Parathyroid adenoma (tissue), 2 donors: ENCODE measurements at regions not wholly inside any gene's neighbourhood (a gene's known extent, or its start where the extent isn't known, plus 50 kb on each side); places are given as distances from the start of the nearest gene placed in this dataset.
A peak's percentile ranks its signal among the peaks of the same experiment; 100 is the strongest.

ENCODE experiments used
- H2AFZ ChIP-seq: fragments of 300-600 bp; sonication (generic); one replicate; pipeline ENCODE4 v1.7.0; 2017; ENCODE audit warnings: antibody characterized with exemption, mild to moderate bottlenecking
- H3K27ac ChIP-seq: fragments of 300-600 bp; sonication (generic); one replicate; pipeline ENCODE4 v1.7.0; 2017
- H3K27me3 ChIP-seq: fragments of 300-600 bp; sonication (generic); one replicate; pipeline ENCODE4 v1.7.0; 2017; ENCODE audit warnings: low read length; ENCODE audit not compliant: control insufficient read depth, insufficient read depth
- H3K36me3 ChIP-seq: fragments of 300-600 bp; sonication (generic); one replicate; pipeline ENCODE4 v1.7.0; 2017; ENCODE audit warnings: low read length; ENCODE audit not compliant: control insufficient read depth, insufficient read depth
- H3K4me1 ChIP-seq: fragments of 300-600 bp; sonication (generic); one replicate; pipeline ENCODE4 v1.7.0; 2017; ENCODE audit warnings: control low read depth
- H3K4me2 ChIP-seq: fragments of 300-600 bp; sonication (generic); one replicate; pipeline ENCODE4 v1.7.0; 2017; ENCODE audit warnings: low read length
- H3K4me3 ChIP-seq: fragments of 300-600 bp; sonication (generic); one replicate; pipeline ENCODE4 v1.7.0; 2017; ENCODE audit warnings: low read depth, low read length
- H3K79me2 ChIP-seq: fragments of 300-600 bp; sonication (generic); one replicate; pipeline ENCODE4 v1.7.0; 2017; ENCODE audit warnings: control low read depth
- H3K9ac ChIP-seq: fragments of 300-600 bp; sonication (generic); one replicate; pipeline ENCODE4 v1.7.0; 2017; ENCODE audit warnings: mild to moderate bottlenecking
- H3K9me3 ChIP-seq: fragments of 300-600 bp; sonication (generic); one replicate; pipeline ENCODE4 v1.7.0; 2017; ENCODE audit warnings: low read length; ENCODE audit not compliant: control insufficient read depth
- CTCF ChIP-seq: fragments of 300-600 bp; sonication (generic); IDR thresholded peaks from one replicate; pipeline ENCODE4 v1.7.0; 2017; ENCODE audit warnings: antibody characterized with exemption, mild to moderate bottlenecking
- donor health status: primary hyperparathyroidism.

- Histone ChIP-seq H3K4me2 (no peak overlapping the region), H3K79me2 (no peaks in the 10 kb centered on the region), H3K4me3 (no peak overlapping the region), H3K9ac (no peak overlapping the region), H3K27ac (no peak overlapping the region), H3K36me3 (no peaks in the 10 kb centered on the region), H3K4me1 (peaks cover 47% of the 10 kb centered on the region), H3K27me3 (no peaks in the 10 kb centered on the region), H3K9me3 (no peaks in the 10 kb centered on the region), H2AFZ (no peak overlapping the region)
- TF ChIP-seq CTCF = no peak
These were observed 216.3 kb downstream of the TMEM182 start for GRCh38 chr2:102978091-102978490.

- no peak for TF ChIP-seq CTCF
- Histone ChIP-seq H3K9ac (no peak overlapping the region), H3K27me3 (no peaks in the 10 kb centered on the region), H3K4me2 (no peak overlapping the region), H3K36me3 (no peaks in the 10 kb centered on the region), H3K79me2 (no peaks in the 10 kb centered on the region), H3K27ac (no peak overlapping the region), H2AFZ (no peak overlapping the region), H3K4me1 (peaks cover 55% of the 10 kb centered on the region), H3K9me3 (no peaks in the 10 kb centered on the region), H3K4me3 (no peak overlapping the region)
These were observed 217.6 kb downstream of the TMEM182 start for GRCh38 chr2:102979429-102979828.

GRCh38 chr2:102983786-102984185 lies 222.0 kb downstream of the TMEM182 start:
- Histone ChIP-seq H3K9me3 (no peaks in the 10 kb centered on the region), H3K4me2 (no peak overlapping the region), H3K27me3 (no peaks in the 10 kb centered on the region), H3K36me3 (no peaks in the 10 kb centered on the region), H3K4me3 (no peak overlapping the region), H2AFZ (peak overlapping the region; percentile 26), H3K27ac (peak overlapping the region; percentile 17), H3K79me2 (no peaks in the 10 kb centered on the region), H3K4me1 (peaks cover 47% of the 10 kb centered on the region), H3K9ac (no peak overlapping the region)
- TF ChIP-seq CTCF = no peak

- TF ChIP-seq CTCF = no peak
- no peak overlapping the region for H3K27ac ChIP-seq
- H3K4me2 ChIP-seq = no peak overlapping the region
- no peak overlapping the region for H3K9ac ChIP-seq
- H3K27me3 ChIP-seq = no peaks in the 10 kb centered on the region
- peaks cover 29% of the 10 kb centered on the region for H3K4me1 ChIP-seq
- no peaks in the 10 kb centered on the region for H3K9me3 ChIP-seq
- H3K36me3 ChIP-seq = no peaks in the 10 kb centered on the region
- H3K79me2 ChIP-seq = no peaks in the 10 kb centered on the region
- H2AFZ ChIP-seq = no peak overlapping the region
- H3K4me3 ChIP-seq = no peak overlapping the region
These were observed 225.1 kb downstream of the TMEM182 start for GRCh38 chr2:102986826-102987490.

- H3K9me3 ChIP-seq = no peaks in the 10 kb centered on the region
- no peaks in the 10 kb centered on the region for H3K36me3 ChIP-seq
- no peak for TF ChIP-seq CTCF
- H3K9ac ChIP-seq = no peak overlapping the region
- H3K4me2 ChIP-seq = no peak overlapping the region
- peaks cover 11% of the 10 kb centered on the region for H3K4me1 ChIP-seq
- no peak overlapping the region for H2AFZ ChIP-seq
- H3K27me3 ChIP-seq = no peaks in the 10 kb centered on the region
- H3K27ac ChIP-seq = no peak overlapping the region
- no peaks in the 10 kb centered on the region for H3K79me2 ChIP-seq
- H3K4me3 ChIP-seq = no peak overlapping the region
These were observed 230.8 kb downstream of the TMEM182 start for GRCh38 chr2:102992607-102993006.
